Activated naive CD4-positive, alpha-beta T cell treated with anti-CD3 and anti-CD28 coated beads for 36 hours (primary cell): ENCODE measurements at regions not wholly inside any gene's neighbourhood (a gene's known extent, or its start where the extent isn't known, plus 50 kb on each side); places are given as distances from the start of the nearest gene placed in this dataset.
"Not testable (repeated sequence)": the region's sequence is repeated elsewhere in the genome, so short reads cannot be mapped to it uniquely, and the experiment has no call there.

Experiments
- CTCF ChIA-PET: fragments of 350-600 bp; sonication (Branson Sonifier 250); formaldehyde crosslinking; loops from one replicate; lab custom pipeline; 2021; ENCODE audit warnings: antibody characterized with exemption; lab: Charles Lee
- DNase-seq: peaks from one replicate; pipeline ENCODE4 v3.0.0-alpha.2; 2020
- H3K27ac Mint-ChIP-seq: one replicate; pipeline ENCODE4 v1.8.0; 2021; ENCODE audit warnings: mild to moderate bottlenecking, mixed read lengths
- H3K27me3 Mint-ChIP-seq: one replicate; pipeline ENCODE4 v1.8.0; 2021; ENCODE audit warnings: low read depth, mixed read lengths
- H3K36me3 Mint-ChIP-seq: one replicate; pipeline ENCODE4 v1.8.0; 2021; ENCODE audit warnings: low read depth, mixed read lengths
- H3K4me1 Mint-ChIP-seq: one replicate; pipeline ENCODE4 v1.8.0; 2021; ENCODE audit warnings: low read depth, mixed read lengths
- H3K4me3 Mint-ChIP-seq: one replicate; pipeline ENCODE4 v1.8.0; 2021; ENCODE audit warnings: mild to moderate bottlenecking, moderate library complexity, mixed read lengths
- H3K9me3 Mint-ChIP-seq: one replicate; pipeline ENCODE4 v1.8.0; 2021; ENCODE audit warnings: mixed read lengths
- intact Hi-C: fragments of 100-400 bp; cut with micrococcal nuclease; formaldehyde crosslinking; loops from one replicate; pipeline ENCODE4 v1.15.1; 2023

GRCh38 chr13:53101883-53102282 lies 73.3 kb downstream of the OLFM4 start:
- peaks cover 3% of the 10 kb centered on the region for H3K9me3 Mint-ChIP-seq
- no peak overlapping the region for H3K4me3 Mint-ChIP-seq
- intact Hi-C loops: no loop called here
- DNase-seq: no peak
- CTCF ChIA-PET: no interaction called here
- no peaks in the 10 kb centered on the region for H3K4me1 Mint-ChIP-seq
- peaks cover 2% of the 10 kb centered on the region for H3K36me3 Mint-ChIP-seq
- H3K27me3 Mint-ChIP-seq: peaks cover 2% of the 10 kb centered on the region
- H3K27ac Mint-ChIP-seq: no peak overlapping the region

GRCh38 chr13:53104136-53104535 lies 75.5 kb downstream of the OLFM4 start:
- Mint-ChIP-seq H3K27me3 (peaks cover 2% of the 10 kb centered on the region), H3K9me3 (no peaks in the 10 kb centered on the region), H3K27ac (no peak overlapping the region), H3K4me1 (no peaks in the 10 kb centered on the region), H3K4me3 (no peak overlapping the region), H3K36me3 (no peaks in the 10 kb centered on the region)
- CTCF ChIA-PET: no interaction called here
- intact Hi-C loops: no loop called here
- DNase-seq: no peak

DNA sequence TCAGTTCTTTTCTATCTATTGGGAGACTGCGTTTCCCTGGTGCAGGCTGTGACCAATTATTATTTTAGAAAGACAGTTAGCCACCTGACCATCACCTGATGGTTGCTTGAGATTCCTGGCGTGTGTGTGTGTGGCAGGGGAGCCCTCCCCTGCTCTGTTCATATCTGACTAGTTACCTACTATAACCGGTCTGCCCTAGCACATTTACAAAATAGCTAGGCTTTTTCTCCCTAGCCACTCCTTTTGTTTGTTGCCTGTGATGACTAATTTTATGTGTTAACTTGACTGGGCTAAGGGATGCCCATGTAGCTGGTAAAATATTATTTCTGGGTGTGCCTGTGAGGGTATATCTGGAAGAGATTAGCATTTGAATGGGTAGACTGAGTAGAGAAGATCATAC lies 76.9 kb downstream of the OLFM4 start:
- intact Hi-C loops: no loop called here
- Mint-ChIP-seq H3K36me3 (no peaks in the 10 kb centered on the region), H3K27me3 (no peaks in the 10 kb centered on the region), H3K9me3 (no peaks in the 10 kb centered on the region), H3K4me3 (no peak overlapping the region), H3K27ac (no peak overlapping the region), H3K4me1 (no peaks in the 10 kb centered on the region)
- CTCF ChIA-PET: interaction anchor here (0.5 kb wide), 1 partner anchor 571 kb away, joined by 6 read pairs; no protein-coding TSS in a partner anchor
- no peak for DNase-seq

DNA sequence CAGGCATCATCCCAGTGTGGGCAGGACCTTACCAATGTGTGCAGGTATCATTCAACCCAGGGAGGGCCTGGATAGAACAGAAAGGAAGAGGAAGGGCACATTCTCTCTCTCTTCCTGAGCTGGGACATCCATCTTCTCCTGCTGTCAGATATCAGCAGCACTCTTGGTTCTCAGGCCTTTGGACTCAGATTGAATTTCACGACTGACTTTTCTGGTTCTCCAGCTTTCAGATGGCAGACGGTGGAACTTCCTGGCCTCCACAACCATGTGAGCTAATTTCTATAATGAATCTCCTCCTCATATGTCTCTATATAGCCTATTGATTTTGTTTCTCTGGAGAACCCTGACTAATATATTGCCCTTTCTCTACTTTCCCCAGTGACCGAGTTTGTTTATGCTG lies 77.3 kb downstream of the OLFM4 start:
- intact Hi-C loops: no loop called here
- no peak overlapping the region for H3K4me3 Mint-ChIP-seq
- CTCF ChIA-PET: interaction anchor here (0.5 kb wide), 1 partner anchor 571 kb away, joined by 6 read pairs; no protein-coding TSS in a partner anchor
- DNase-seq: no peak
- H3K27me3 Mint-ChIP-seq: no peaks in the 10 kb centered on the region
- no peak overlapping the region for H3K27ac Mint-ChIP-seq
- no peaks in the 10 kb centered on the region for H3K9me3 Mint-ChIP-seq
- H3K4me1 Mint-ChIP-seq: no peaks in the 10 kb centered on the region
- no peaks in the 10 kb centered on the region for H3K36me3 Mint-ChIP-seq

DNA sequence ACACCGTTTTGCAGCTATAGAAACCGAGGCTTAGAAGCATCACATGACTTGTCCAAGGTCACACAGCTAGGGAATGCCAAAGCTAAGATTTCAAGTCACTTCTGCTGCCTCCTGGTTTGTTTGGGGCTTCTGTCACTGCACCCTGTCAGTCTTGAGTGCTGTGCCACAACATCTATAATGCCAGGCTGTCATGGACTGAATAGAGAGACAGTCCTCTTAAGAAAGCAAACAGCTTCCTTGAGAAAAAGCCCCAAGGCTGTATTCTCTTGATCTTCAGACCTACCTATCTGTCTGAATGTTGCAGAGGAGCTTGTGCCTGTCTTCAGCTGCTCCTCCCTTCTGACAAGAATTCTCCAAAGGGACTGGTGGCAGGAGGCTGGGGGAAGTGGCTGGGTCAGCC lies 81.6 kb downstream of the OLFM4 start:
- intact Hi-C loops: no loop called here
- Mint-ChIP-seq H3K4me3 (no peak overlapping the region), H3K36me3 (no peaks in the 10 kb centered on the region), H3K27ac (no peak overlapping the region), H3K9me3 (no peaks in the 10 kb centered on the region), H3K4me1 (no peaks in the 10 kb centered on the region), H3K27me3 (no peaks in the 10 kb centered on the region)
- DNase-seq: no peak
- CTCF ChIA-PET: no interaction called here

- DNase-seq: no peak
- H3K9me3 Mint-ChIP-seq: no peaks in the 10 kb centered on the region
Measured at GRCh38 chr13:53110614-53111013, 82.0 kb downstream of the OLFM4 start.

DNA sequence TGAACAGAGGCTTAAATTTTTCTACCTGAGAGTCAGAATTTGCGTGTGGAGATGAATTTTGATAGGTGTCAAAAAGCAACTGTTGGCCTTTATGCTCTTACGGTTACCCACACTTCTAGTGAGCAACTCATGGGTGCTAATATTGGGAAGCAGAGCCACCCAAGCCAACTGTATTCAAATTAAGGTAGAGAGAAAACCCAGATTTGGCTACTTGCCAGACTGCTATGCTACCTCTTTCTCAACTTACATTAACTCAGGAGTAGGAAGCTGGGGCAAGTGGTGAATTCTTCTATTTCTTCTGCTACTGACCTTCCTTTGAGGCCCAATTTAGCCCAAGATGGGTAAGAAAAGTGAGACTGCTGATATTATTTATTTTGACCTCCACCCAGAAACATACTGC lies 83.9 kb downstream of the OLFM4 start:
- no peak overlapping the region for H3K27ac Mint-ChIP-seq
- no peak for DNase-seq
- H3K4me1 Mint-ChIP-seq: no peaks in the 10 kb centered on the region
- intact Hi-C loops: no loop called here
- no peaks in the 10 kb centered on the region for H3K36me3 Mint-ChIP-seq
- CTCF ChIA-PET: no interaction called here
- no peak overlapping the region for H3K4me3 Mint-ChIP-seq
- H3K9me3 Mint-ChIP-seq: no peaks in the 10 kb centered on the region
- H3K27me3 Mint-ChIP-seq: no peaks in the 10 kb centered on the region

More at GRCh38 chr13:53110614-53111013, 82.0 kb downstream of the OLFM4 start:
- H3K4me3 Mint-ChIP-seq: no peak overlapping the region
- no peaks in the 10 kb centered on the region for H3K27me3 Mint-ChIP-seq
- no peak overlapping the region for H3K27ac Mint-ChIP-seq
- CTCF ChIA-PET: no interaction called here
- H3K4me1 Mint-ChIP-seq: no peaks in the 10 kb centered on the region
- H3K36me3 Mint-ChIP-seq: no peaks in the 10 kb centered on the region
- intact Hi-C loops: no loop called here

DNA sequence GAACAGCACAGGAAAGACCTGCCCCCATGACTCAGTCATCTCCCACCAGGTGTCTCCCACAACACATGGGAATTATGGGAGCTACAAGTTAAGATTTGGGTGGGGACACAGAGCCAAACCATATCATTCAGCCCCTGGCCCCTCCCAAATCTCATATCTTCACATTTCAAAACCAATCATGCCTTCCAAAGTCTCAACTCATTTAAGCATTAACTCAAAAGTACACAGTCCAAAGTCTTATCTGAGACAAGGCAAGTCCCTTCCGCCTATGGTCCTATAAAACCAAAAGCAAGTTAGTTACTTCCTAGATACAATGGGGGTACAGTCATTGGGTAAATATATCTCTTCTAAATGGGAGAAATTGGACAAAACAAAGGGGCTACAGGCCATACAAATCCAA lies 88.4 kb downstream of the OLFM4 start:
- intact Hi-C loops, H3K9me3 Mint-ChIP-seq, CTCF ChIA-PET, H3K27ac Mint-ChIP-seq, DNase-seq, H3K27me3 Mint-ChIP-seq, H3K4me1 Mint-ChIP-seq, H3K4me3 Mint-ChIP-seq, H3K36me3 Mint-ChIP-seq: not testable (repeated sequence)

DNA sequence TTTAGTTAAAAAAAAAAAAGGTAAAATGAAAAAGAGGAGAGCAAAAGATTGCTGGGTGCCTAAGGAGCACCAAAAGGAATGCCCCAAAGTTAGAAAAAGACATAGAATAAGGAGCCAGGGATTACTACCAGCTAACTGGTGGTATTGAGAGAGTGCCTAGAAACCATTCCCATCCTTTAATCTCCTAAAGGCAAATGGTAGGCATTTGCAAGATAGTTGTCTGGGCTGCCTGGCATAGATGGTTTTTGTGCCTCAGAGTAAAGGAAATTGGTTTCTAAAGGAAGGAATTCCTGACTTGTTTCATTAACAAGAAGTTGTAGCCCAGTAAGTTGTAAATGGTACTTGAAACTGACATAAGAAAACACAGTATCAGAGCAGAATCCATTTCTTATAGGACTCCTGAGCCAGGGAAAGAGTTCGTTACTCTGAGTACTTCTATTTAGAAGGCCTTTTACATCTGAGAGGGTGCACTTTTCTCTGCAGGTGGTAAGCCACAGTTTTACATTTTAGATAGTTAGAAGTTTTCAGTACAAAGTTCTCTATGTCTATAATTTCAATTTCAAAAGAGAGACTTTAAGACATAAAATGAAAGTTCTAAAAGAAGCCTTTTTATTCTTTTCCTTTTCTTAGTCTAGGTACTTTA lies 92.6 kb downstream of the OLFM4 start:
- no peak for DNase-seq
- CTCF ChIA-PET: no interaction called here
- H3K27ac Mint-ChIP-seq: no peak overlapping the region

DNA sequence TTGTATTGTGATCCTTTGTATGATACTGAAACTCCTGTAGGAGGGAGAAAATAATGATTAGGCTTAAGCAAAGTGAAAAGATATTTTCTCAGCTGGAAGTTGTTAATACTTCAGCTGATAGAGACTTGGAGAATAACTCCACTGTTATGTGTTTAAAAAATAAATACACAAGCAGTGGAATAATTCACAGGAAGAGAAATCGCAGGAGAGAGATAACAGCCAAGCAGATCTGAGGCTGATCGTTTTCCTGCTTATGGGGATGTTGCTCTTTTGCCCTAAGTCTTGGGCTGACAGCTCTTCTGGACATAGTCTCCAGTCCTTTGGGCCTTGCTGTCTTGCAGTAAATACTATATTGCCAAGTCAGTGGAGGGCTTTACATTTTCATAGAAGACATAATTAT lies 93.3 kb downstream of the OLFM4 start:
- H3K9me3 Mint-ChIP-seq: peaks cover 3% of the 10 kb centered on the region
- no peak overlapping the region for H3K4me3 Mint-ChIP-seq
- no peaks in the 10 kb centered on the region for H3K27me3 Mint-ChIP-seq
- H3K27ac Mint-ChIP-seq: no peak overlapping the region
- CTCF ChIA-PET: no interaction called here
- no peak for DNase-seq
- no peaks in the 10 kb centered on the region for H3K36me3 Mint-ChIP-seq
- no peaks in the 10 kb centered on the region for H3K4me1 Mint-ChIP-seq
- intact Hi-C loops: no loop called here

More for the DNA sequence above, 92.6 kb downstream of the OLFM4 start:
- peaks cover 3% of the 10 kb centered on the region for H3K9me3 Mint-ChIP-seq
- H3K36me3 Mint-ChIP-seq: no peaks in the 10 kb centered on the region
- H3K4me3 Mint-ChIP-seq: no peak overlapping the region
- no peaks in the 10 kb centered on the region for H3K27me3 Mint-ChIP-seq
- H3K4me1 Mint-ChIP-seq: no peaks in the 10 kb centered on the region
- intact Hi-C loops: no loop called here

DNA sequence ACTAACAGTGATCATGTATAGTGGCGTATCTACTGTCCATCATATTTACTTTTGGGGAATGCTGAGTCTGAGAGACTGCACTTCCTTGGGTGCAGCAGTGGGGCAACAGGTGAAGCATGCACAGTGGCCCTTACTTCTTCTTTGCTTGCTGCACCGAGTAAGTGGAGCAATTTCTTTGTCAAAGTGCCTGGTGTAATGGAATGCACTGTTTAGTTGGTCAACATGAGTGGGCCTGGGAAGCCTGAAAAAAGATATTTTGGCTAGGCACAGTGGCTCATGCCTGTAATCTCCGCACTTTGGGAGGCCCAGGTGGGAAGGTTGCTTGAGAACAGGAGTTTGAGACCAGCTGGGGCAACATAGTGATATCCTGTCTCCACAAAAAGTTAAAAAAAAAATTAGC lies 94.9 kb downstream of the OLFM4 start:
- Mint-ChIP-seq H3K36me3 (no peaks in the 10 kb centered on the region), H3K9me3 (peaks cover 2% of the 10 kb centered on the region), H3K4me3 (no peak overlapping the region), H3K4me1 (no peaks in the 10 kb centered on the region), H3K27me3 (peaks cover 3% of the 10 kb centered on the region), H3K27ac (no peak overlapping the region)
- CTCF ChIA-PET: no interaction called here
- intact Hi-C loops: no loop called here
- no peak for DNase-seq

GRCh38 chr13:53124623-53125022 lies 96.0 kb downstream of the OLFM4 start:
- intact Hi-C loops: no loop called here
- Mint-ChIP-seq H3K27me3 (peaks cover 3% of the 10 kb centered on the region), H3K4me3 (no peak overlapping the region), H3K36me3 (no peaks in the 10 kb centered on the region), H3K4me1 (no peaks in the 10 kb centered on the region), H3K9me3 (no peaks in the 10 kb centered on the region), H3K27ac (no peak overlapping the region)
- no peak for DNase-seq
- CTCF ChIA-PET: no interaction called here

DNA sequence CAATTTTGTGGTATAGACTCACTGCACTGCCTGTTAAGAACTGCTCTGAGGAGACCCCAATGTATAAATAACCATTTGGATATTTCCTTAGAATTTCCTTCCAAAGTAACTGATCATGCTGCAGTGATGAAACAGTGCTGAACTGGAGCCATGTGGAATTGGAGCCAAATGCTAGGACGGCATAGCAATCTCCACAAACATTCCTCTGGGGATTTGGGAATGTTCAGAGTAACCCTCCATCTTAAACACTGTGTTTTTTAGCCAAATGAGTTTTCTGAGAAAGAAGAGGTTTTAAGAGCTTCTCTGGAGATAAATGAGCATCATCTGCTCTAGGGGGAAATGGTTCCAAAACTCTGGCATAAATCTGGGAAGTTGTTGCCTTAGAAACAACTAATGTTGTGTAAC lies 98.2 kb downstream of the OLFM4 start:
- intact Hi-C loops: no loop called here
- no peaks in the 10 kb centered on the region for H3K9me3 Mint-ChIP-seq
- CTCF ChIA-PET: no interaction called here
- no peak for DNase-seq
- no peaks in the 10 kb centered on the region for H3K4me1 Mint-ChIP-seq
- H3K27ac Mint-ChIP-seq: no peak overlapping the region
- H3K36me3 Mint-ChIP-seq: no peaks in the 10 kb centered on the region
- no peak overlapping the region for H3K4me3 Mint-ChIP-seq
- H3K27me3 Mint-ChIP-seq: peaks cover 3% of the 10 kb centered on the region
